RWPE1 (cell line): ENCODE measurements at regions not wholly inside any gene's neighbourhood (a gene's known extent, or its start where the extent isn't known, plus 50 kb on each side); places are given as distances from the start of the nearest gene placed in this dataset.

Source experiments
- CTCF ChIA-PET: fragments of 350-600 bp; sonication (Branson Sonifier 250); formaldehyde crosslinking; extraction: SDS; loops from one replicate; lab custom pipeline; 2021; lab: Yijun Ruan, JAX
- POLR2A ChIA-PET: fragments of 400-600 bp; formaldehyde crosslinking; extraction: SDS; loops from one replicate; lab custom pipeline; 2020; ENCODE audit warnings: antibody characterized with exemption; ENCODE audit not compliant: low non-redundant PET; lab: Yijun Ruan, JAX
- DNase-seq: peaks from one replicate; pipeline ENCODE4 v3.0.0; 2012; ENCODE audit warnings: low spot score
- H3K27ac ChIP-seq: fragments of 450-650 bp; 2 replicates; pipeline ENCODE4 v1.5.1; 2017
- CTCF ChIP-seq: fragments of 450-650 bp; conservative IDR thresholded peaks from 2 replicates; pipeline ENCODE4 v1.5.1; 2017; ENCODE audit warnings: low read depth, mild to moderate bottlenecking

- ChIA-PET POLR2A (no interaction called here), CTCF (no interaction called here)
- TF ChIP-seq CTCF, result no peak
- DNase-seq, result no peak
- no peak overlapping the region for H3K27ac ChIP-seq
Measured at GRCh38 chr9:89683626-89684025, 78.8 kb downstream of the GADD45G start.

- H3K27ac ChIP-seq, result no peak overlapping the region
- DNase-seq, result no peak
- ChIA-PET CTCF (interaction anchor here (0.6 kb wide), 1 partner anchor 81 kb away, joined by 4 read pairs; no protein-coding TSS in a partner anchor), POLR2A (no interaction called here)
- no peak for TF ChIP-seq CTCF
Measured at GRCh38 chr9:89684218-89684617, 79.4 kb downstream of the GADD45G start.

GRCh38 chr9:89684912-89685636 lies 80.3 kb downstream of the GADD45G start:
- peak overlapping the region; percentile 20; the same call in 1 of the 2 replicates for H3K27ac ChIP-seq
- no peak for TF ChIP-seq CTCF
- CTCF ChIA-PET, result interaction anchor here (0.6 kb wide), 1 partner anchor 646 kb away, joined by 4 read pairs; no protein-coding TSS in a partner anchor
- DNase-seq, result no peak
- POLR2A ChIA-PET, result no interaction called here

GRCh38 chr9:89685698-89686097 lies 80.9 kb downstream of the GADD45G start:
- DNase-seq, result no peak
- no peak for TF ChIP-seq CTCF
- ChIA-PET POLR2A (no interaction called here), CTCF (interaction anchor here (0.6 to 1.4 kb wide), 3 partner anchors 10 to 82 kb away, joined by 3 to 5 read pairs (median 3); no protein-coding TSS in a partner anchor)
- peak overlapping the region; percentile 20; the same call in 1 of the 2 replicates for H3K27ac ChIP-seq

GRCh38 chr9:89686126-89686525 lies 81.3 kb downstream of the GADD45G start:
- ChIA-PET CTCF (interaction anchor here (0.5 to 1.4 kb wide), 5 partner anchors 9 to 132 kb away, joined by 3 to 5 read pairs (median 3); no protein-coding TSS in a partner anchor), POLR2A (no interaction called here)
- peak; percentile 99 for DNase-seq
- no peak for TF ChIP-seq CTCF
- peak overlapping the region; percentile 20; the same call in 1 of the 2 replicates for H3K27ac ChIP-seq

- ChIA-PET CTCF (interaction anchor here (0.5 to 1.4 kb wide), 4 partner anchors 9 to 133 kb away, joined by 3 to 5 read pairs (median 3); no protein-coding TSS in a partner anchor), POLR2A (no interaction called here)
- TF ChIP-seq CTCF, result no peak
- H3K27ac ChIP-seq, result peak overlapping the region; percentile 20; the same call in 1 of the 2 replicates
- no peak for DNase-seq
Measured at GRCh38 chr9:89686621-89687020, 81.8 kb downstream of the GADD45G start.
